WTC11 (cell line): ENCODE measurements at regions not wholly inside any gene's neighbourhood (a gene's known extent, or its start where the extent isn't known, plus 50 kb on each side); places are given as distances from the start of the nearest gene placed in this dataset.

Source experiments
- FOXP1 ChIP-seq: sonication (generic); formaldehyde crosslinking; IDR thresholded peaks from 2 replicates; pipeline ENCODE4 v1.8.0; 2022; ENCODE audit warnings: missing genetic modification reagents, mild to moderate bottlenecking, moderate library complexity, borderline replicate concordance
- NR2C2 ChIP-seq: sonication (generic); formaldehyde crosslinking; IDR thresholded peaks from 2 replicates; pipeline ENCODE4 v1.8.0; 2022; ENCODE audit warnings: mild to moderate bottlenecking, missing genetic modification reagents
- SMAD3 ChIP-seq: sonication (generic); formaldehyde crosslinking; IDR thresholded peaks from 2 replicates; pipeline ENCODE4 v1.8.0; 2022; ENCODE audit warnings: missing genetic modification reagents, mild to moderate bottlenecking, borderline replicate concordance
- TP53 ChIP-seq: sonication (generic); formaldehyde crosslinking; IDR thresholded peaks from 2 replicates; pipeline ENCODE4 v1.8.1; 2023; ENCODE audit warnings: mild to moderate bottlenecking, missing genetic modification reagents
- TF ChIP-seq, protein P1 (sequence below): sonication (generic); formaldehyde crosslinking; IDR thresholded peaks from 2 replicates; pipeline ENCODE4 v1.8.0; 2022; ENCODE audit warnings: mild to moderate bottlenecking, missing genetic modification reagents
- TF ChIP-seq, protein P2 (sequence below): fragments of 200-600 bp; IDR thresholded peaks from 2 replicates; pipeline ENCODE4 v1.8.0; 2022; ENCODE audit warnings: antibody characterized with exemption
- TF ChIP-seq, protein P3 (sequence below): sonication (generic); formaldehyde crosslinking; IDR thresholded peaks from 2 replicates; pipeline ENCODE4 v1.8.0; 2022; ENCODE audit warnings: mild to moderate bottlenecking, missing genetic modification reagents
- TF ChIP-seq, protein P4 (sequence below): sonication (generic); formaldehyde crosslinking; IDR thresholded peaks from 2 replicates; pipeline ENCODE4 v1.8.1; 2023; ENCODE audit warnings: mild to moderate bottlenecking, missing genetic modification reagents

DNA sequence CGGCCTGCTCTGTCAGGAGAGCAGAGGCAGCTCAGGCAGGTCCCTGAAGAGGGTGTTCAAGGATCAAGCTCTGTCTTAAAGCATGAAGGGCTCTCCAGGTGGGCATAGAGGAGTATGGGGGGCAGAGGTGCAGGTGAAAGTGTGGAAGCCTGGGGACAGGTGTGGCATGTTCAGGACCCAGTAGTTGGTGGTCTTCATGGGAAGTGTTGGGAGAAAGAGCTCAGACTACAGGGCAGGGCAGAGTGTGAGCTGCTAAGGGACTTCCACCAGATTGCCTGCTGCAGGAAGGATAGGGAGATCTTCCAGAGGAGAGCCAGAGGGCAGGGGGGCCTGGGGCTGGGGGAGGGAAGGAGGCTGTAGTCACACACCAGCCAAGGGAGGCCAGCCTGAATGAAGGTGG lies 156.5 kb upstream of the GDF10 start:
- TF ChIP-seq, protein P1, sequence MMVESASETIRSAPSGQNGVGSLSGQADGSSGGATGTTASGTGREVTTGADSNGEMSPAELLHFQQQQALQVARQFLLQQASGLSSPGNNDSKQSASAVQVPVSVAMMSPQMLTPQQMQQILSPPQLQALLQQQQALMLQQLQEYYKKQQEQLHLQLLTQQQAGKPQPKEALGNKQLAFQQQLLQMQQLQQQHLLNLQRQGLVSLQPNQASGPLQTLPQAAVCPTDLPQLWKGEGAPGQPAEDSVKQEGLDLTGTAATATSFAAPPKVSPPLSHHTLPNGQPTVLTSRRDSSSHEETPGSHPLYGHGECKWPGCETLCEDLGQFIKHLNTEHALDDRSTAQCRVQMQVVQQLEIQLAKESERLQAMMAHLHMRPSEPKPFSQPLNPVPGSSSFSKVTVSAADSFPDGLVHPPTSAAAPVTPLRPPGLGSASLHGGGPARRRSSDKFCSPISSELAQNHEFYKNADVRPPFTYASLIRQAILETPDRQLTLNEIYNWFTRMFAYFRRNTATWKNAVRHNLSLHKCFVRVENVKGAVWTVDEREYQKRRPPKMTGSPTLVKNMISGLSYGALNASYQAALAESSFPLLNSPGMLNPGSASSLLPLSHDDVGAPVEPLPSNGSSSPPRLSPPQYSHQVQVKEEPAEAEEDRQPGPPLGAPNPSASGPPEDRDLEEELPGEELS (CRISPR knock-in tag), result no peak
- TF ChIP-seq, protein P2, sequence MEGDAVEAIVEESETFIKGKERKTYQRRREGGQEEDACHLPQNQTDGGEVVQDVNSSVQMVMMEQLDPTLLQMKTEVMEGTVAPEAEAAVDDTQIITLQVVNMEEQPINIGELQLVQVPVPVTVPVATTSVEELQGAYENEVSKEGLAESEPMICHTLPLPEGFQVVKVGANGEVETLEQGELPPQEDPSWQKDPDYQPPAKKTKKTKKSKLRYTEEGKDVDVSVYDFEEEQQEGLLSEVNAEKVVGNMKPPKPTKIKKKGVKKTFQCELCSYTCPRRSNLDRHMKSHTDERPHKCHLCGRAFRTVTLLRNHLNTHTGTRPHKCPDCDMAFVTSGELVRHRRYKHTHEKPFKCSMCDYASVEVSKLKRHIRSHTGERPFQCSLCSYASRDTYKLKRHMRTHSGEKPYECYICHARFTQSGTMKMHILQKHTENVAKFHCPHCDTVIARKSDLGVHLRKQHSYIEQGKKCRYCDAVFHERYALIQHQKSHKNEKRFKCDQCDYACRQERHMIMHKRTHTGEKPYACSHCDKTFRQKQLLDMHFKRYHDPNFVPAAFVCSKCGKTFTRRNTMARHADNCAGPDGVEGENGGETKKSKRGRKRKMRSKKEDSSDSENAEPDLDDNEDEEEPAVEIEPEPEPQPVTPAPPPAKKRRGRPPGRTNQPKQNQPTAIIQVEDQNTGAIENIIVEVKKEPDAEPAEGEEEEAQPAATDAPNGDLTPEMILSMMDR, result no peak
- TF ChIP-seq SMAD3 (CRISPR knock-in tag), result no peak
- no peak for TF ChIP-seq FOXP1 (CRISPR knock-in tag)
- TF ChIP-seq NR2C2 (CRISPR knock-in tag), result no peak
- TF ChIP-seq, protein P3, sequence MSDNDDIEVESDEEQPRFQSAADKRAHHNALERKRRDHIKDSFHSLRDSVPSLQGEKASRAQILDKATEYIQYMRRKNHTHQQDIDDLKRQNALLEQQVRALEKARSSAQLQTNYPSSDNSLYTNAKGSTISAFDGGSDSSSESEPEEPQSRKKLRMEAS, result no peak
- TF ChIP-seq, protein P4, sequence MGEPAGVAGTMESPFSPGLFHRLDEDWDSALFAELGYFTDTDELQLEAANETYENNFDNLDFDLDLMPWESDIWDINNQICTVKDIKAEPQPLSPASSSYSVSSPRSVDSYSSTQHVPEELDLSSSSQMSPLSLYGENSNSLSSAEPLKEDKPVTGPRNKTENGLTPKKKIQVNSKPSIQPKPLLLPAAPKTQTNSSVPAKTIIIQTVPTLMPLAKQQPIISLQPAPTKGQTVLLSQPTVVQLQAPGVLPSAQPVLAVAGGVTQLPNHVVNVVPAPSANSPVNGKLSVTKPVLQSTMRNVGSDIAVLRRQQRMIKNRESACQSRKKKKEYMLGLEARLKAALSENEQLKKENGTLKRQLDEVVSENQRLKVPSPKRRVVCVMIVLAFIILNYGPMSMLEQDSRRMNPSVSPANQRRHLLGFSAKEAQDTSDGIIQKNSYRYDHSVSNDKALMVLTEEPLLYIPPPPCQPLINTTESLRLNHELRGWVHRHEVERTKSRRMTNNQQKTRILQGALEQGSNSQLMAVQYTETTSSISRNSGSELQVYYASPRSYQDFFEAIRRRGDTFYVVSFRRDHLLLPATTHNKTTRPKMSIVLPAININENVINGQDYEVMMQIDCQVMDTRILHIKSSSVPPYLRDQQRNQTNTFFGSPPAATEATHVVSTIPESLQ (CRISPR knock-in tag), result no peak
- no peak for TF ChIP-seq TP53 (CRISPR knock-in tag)
